ENCODE measurements at regions not wholly inside any gene's neighbourhood (a gene's known extent, or its start where the extent isn't known, plus 50 kb on each side); places are given as distances from the start of the nearest gene placed in this dataset.

DNA sequence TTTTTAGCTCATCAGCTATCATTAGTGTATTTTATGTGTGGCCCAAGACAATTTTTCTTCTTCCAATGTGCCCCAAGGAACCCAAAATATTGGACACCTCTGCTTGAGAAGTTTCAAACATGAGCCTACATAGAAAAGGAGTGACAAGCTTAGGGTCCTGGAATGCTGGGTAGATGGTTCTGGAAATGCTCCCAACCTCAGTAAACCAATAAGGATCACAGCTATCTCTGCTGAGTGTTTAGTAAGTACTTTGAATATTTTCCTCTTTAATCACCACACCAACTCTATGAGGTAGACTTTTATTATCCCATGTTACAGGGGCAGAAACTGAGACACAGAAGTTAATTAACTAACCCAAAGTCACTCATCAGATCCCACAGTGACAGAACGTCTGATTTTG lies 164.9 kb upstream of the KLF3 start:
- CTCF ChIA-PET: no interaction called here
- intact Hi-C loops (cut with micrococcal nuclease): no loop called here
- peaks cover 15% of the 10 kb centered on the region for H3K27me3 Mint-ChIP-seq
- H3K4me3 Mint-ChIP-seq: no peak overlapping the region
- H3K9me3 Mint-ChIP-seq: no peaks in the 10 kb centered on the region
- H3K27ac Mint-ChIP-seq: no peak overlapping the region
- H3K4me1 Mint-ChIP-seq: peaks cover 9% of the 10 kb centered on the region
- TF ChIP-seq CTCF (IDR thresholded peaks at IDR 0.05): no peak
- no peaks in the 10 kb centered on the region for H3K36me3 Mint-ChIP-seq (ENCODE audit: low read depth)
- POLR2A ChIA-PET: no interaction called here
- no peak for DNase-seq
- ATAC-seq (ENCODE audit: low read depth): no peak

DNA sequence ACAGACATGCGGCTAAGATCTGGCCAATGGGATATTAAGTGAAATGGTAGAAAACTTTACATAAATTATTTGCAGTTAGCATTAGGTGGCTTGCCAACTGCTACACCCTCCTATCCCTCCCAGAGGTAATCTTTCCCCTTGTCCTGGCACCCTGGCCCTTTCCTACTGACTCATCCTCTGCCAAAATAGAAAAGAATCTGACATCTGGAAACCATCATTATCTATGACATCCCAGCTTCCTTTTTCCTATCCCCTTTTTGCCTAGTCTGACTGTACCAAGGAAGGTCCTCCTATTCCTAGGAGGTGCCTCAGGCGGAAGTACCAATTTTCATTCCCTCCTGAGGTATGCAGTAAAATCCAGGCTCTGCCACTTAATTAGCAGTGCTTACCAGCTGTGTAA lies 163.6 kb upstream of the KLF3 start:
- H3K9me3 Mint-ChIP-seq: no peaks in the 10 kb centered on the region
- ATAC-seq (ENCODE audit: low read depth) (no peak), DNase-seq (no peak)
- H3K4me3 Mint-ChIP-seq: no peak overlapping the region
- POLR2A ChIA-PET: no interaction called here
- no peak for TF ChIP-seq CTCF (IDR thresholded peaks at IDR 0.05)
- no peak overlapping the region for H3K27ac Mint-ChIP-seq
- H3K36me3 Mint-ChIP-seq (ENCODE audit: low read depth): no peaks in the 10 kb centered on the region
- CTCF ChIA-PET: no interaction called here
- peaks cover 21% of the 10 kb centered on the region for H3K4me1 Mint-ChIP-seq
- H3K27me3 Mint-ChIP-seq: peaks cover 15% of the 10 kb centered on the region
- intact Hi-C loops (cut with micrococcal nuclease): no loop called here

DNA sequence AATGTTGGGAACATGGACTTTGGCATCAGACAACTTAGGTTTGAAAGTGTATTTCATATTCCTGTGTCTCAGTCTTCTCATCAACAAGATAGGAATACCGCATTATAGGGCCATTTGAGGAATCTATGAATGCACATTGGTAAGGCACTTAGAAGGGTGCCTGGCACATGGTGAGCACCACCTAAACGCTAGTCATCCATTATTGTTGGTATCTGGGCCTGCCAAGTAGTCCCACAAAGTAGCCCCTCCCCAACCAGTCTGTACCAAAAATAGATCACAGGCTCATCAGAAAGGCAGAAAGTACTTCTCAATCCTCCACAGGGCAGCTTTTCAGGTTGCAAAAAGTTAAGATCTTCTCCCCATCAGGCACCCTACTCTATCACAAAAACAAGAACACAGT lies 162.3 kb upstream of the KLF3 start:
- intact Hi-C loops (cut with micrococcal nuclease): no loop called here
- H3K4me3 Mint-ChIP-seq: no peak overlapping the region
- H3K27ac Mint-ChIP-seq: no peak overlapping the region
- ATAC-seq (ENCODE audit: low read depth): no peak
- CTCF ChIA-PET: no interaction called here
- no peak for TF ChIP-seq CTCF (IDR thresholded peaks at IDR 0.05)
- H3K9me3 Mint-ChIP-seq: no peaks in the 10 kb centered on the region
- H3K27me3 Mint-ChIP-seq: peaks cover 18% of the 10 kb centered on the region
- POLR2A ChIA-PET: no interaction called here
- peaks cover 24% of the 10 kb centered on the region for H3K4me1 Mint-ChIP-seq
- no peak for DNase-seq
- no peaks in the 10 kb centered on the region for H3K36me3 Mint-ChIP-seq (ENCODE audit: low read depth)

GRCh38 chr4:38503689-38504395 lies 160.2 kb upstream of the KLF3 start:
- no peak for DNase-seq

More at GRCh38 chr4:38503689-38504395, 160.2 kb upstream of the KLF3 start:
- ChIA-PET CTCF (interaction anchor here (1.0 to 1.2 kb wide), 2 partner anchors 167 to 184 kb away, joined by 4 to 5 read pairs; no protein-coding TSS in a partner anchor), POLR2A (interaction anchor here (0.6 to 1.4 kb wide), 3 partner anchors 159 to 356 kb away, joined by 4 to 5 read pairs (median 5); no protein-coding TSS in a partner anchor)
- H3K27ac Mint-ChIP-seq: peak overlapping the region; percentile 74
- H3K9me3 Mint-ChIP-seq: no peaks in the 10 kb centered on the region
- peaks cover 27% of the 10 kb centered on the region for H3K27me3 Mint-ChIP-seq
- no peak for TF ChIP-seq CTCF (IDR thresholded peaks at IDR 0.05)
- peak; percentile 90 for ATAC-seq (ENCODE audit: low read depth)
- intact Hi-C loops (cut with micrococcal nuclease): loop anchor here (2.0 kb wide), 4 partner anchors 21 to 193 kb away; partner anchors contain the start of gene KLF3
- peak overlapping the region; percentile 66 for H3K4me3 Mint-ChIP-seq
- no peaks in the 10 kb centered on the region for H3K36me3 Mint-ChIP-seq (ENCODE audit: low read depth)
- H3K4me1 Mint-ChIP-seq: peaks cover 32% of the 10 kb centered on the region
